ENCODE measurements at regions not wholly inside any gene's neighbourhood (a gene's known extent, or its start where the extent isn't known, plus 50 kb on each side); places are given as distances from the start of the nearest gene placed in this dataset.

DNA sequence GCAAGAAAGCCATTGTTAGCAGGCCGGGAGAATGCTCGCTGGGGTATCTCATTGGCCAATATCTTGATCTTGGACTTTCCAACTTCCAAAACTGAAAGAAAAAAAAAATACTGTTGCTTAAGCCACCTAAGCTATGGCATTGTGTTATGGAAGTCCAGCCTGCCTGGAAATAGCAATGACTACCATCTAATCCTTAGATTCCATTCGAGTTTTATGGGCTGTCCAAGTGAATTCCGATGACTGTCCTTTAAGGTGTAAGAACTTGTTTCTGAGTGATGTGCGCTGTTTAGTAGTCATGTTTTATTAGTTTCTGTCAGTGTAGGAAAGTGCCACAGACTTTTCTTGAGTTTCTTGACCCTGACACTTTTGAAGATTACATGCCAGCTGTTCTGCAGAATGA lies 762.6 kb downstream of the USP25 start:
- no peak for DNase-seq (ENCODE audit: low read depth, low spot score)
- in situ Hi-C loops (cut with HindIII; ENCODE audit: low pct_unique_long_range_greater_than_20kb, low sequenced_read_pairs): no loop called here

GRCh38 chr21:16492892-16493291 lies 763.1 kb downstream of the USP25 start:
- in situ Hi-C loops (cut with HindIII; ENCODE audit: low pct_unique_long_range_greater_than_20kb, low sequenced_read_pairs): no loop called here

DNA sequence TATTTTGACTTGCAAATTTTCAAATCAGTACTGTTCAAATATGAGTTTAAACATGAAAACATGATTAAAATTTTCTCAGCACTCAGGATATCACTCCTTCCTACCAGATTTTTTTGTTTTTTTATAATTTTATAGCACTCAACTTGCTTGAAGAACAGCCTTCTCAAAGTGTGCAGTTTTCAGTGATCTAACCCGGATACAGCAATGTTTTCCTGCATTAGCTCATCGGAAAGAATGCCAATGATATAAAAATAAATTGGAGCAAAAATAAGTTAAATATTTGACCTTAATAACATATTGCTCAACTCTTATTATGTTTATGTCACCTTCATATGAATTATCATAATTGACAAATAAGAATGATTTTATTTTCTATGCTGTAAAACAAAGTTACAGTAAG lies 766.8 kb downstream of the USP25 start:
- in situ Hi-C loops (cut with HindIII; ENCODE audit: low pct_unique_long_range_greater_than_20kb, low sequenced_read_pairs): no loop called here
- no peak for DNase-seq (ENCODE audit: low read depth, low spot score)

More at GRCh38 chr21:16492892-16493291, 763.1 kb downstream of the USP25 start:
- peak; percentile 11 for DNase-seq (ENCODE audit: low read depth, low spot score)

DNA sequence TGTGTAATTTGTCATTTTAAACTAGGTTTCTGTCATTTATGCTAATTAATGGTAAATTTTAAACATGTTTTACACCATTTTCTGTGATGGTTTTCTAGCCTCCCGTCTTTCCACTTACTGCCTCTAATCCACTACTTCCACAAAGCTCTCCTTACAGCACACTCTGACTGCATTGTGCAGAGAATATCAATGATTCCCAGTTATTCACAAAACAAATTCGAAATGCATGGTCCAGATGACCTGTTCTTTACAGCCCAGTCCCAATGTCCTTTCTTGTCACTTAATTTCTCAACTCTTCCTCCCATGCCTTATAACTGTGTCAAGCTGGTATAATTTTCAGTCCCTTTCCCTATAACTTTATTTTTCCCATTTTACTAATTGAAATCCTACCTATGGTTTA lies 770.5 kb downstream of the USP25 start:
- DNase-seq (ENCODE audit: low read depth, low spot score): no peak
- in situ Hi-C loops (cut with HindIII; ENCODE audit: low pct_unique_long_range_greater_than_20kb, low sequenced_read_pairs): no loop called here

DNA sequence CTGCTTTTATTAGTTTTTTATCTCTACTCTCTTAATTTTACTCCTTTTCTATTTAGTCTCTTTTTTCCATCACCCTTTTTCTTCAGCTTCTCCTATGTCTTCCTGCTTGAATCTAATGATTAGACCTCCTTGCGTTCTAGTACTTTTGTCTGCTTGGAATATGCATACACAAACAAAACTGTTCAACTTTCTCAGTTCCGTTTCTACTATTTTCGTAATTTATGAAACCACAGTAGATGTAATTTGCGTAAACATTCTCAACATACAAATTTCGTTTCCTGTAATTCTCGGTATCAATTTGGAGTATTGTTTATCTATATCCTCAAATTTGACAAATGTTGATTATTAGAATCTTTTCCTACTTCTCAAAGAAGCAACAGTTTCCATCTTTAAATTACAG lies 772.5 kb downstream of the USP25 start:
- in situ Hi-C loops (cut with HindIII; ENCODE audit: low pct_unique_long_range_greater_than_20kb, low sequenced_read_pairs): no loop called here
- DNase-seq (ENCODE audit: low read depth, low spot score): no peak

DNA sequence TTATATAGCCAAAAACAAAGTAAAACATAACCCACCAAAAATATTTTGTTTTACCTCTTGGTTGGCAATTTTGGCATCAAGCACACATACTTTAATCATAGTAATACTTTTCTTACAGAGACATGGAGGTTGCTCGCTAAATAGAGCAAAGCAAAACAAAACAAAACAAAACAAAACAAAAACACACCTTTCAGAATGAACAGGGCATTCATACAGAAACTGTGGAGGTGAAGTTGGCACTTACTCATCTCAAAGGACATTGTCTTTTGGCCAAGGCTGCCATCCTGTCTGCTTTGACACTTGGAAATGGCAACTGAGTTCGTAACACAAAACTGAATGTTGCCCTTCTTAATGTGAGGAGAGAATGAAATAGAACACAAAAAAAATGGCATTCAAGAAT lies 773.1 kb downstream of the USP25 start:
- in situ Hi-C loops (cut with HindIII; ENCODE audit: low pct_unique_long_range_greater_than_20kb, low sequenced_read_pairs): no loop called here
- no peak for DNase-seq (ENCODE audit: low read depth, low spot score)

GRCh38 chr21:16504281-16504680 lies 774.5 kb downstream of the USP25 start:
- in situ Hi-C loops (cut with HindIII; ENCODE audit: low pct_unique_long_range_greater_than_20kb, low sequenced_read_pairs): no loop called here

GRCh38 chr21:16504766-16505165 lies 775.0 kb downstream of the USP25 start:
- DNase-seq (ENCODE audit: low read depth, low spot score): no peak

More at GRCh38 chr21:16504281-16504680, 774.5 kb downstream of the USP25 start:
- no peak for DNase-seq (ENCODE audit: low read depth, low spot score)

GRCh38 chr21:16509476-16509875 lies 779.7 kb downstream of the USP25 start:
- DNase-seq (ENCODE audit: low read depth, low spot score): no peak
- in situ Hi-C loops (cut with HindIII; ENCODE audit: low pct_unique_long_range_greater_than_20kb, low sequenced_read_pairs): no loop called here

More at GRCh38 chr21:16504766-16505165, 775.0 kb downstream of the USP25 start:
- in situ Hi-C loops (cut with HindIII; ENCODE audit: low pct_unique_long_range_greater_than_20kb, low sequenced_read_pairs): no loop called here

DNA sequence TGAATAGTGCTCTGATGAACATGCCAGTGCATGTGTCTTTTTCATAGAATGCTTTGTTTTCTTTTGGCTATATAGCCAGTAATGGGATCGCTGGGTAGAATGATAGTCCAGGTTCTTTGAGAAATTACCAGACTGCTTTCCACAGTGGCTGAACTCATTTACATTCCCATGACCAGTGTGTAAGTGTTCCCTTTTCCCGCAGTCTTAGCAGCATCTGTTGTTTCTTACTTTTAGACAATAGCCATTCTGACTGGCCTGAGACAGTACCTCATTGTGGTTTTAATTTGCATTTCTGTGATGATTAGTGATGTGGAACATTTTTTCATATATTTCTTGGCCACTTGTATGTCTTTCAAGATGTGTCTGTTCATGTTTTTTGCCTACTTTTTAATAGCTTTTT lies 784.5 kb downstream of the USP25 start:
- DNase-seq (ENCODE audit: low read depth, low spot score): no peak
- in situ Hi-C loops (cut with HindIII; ENCODE audit: low pct_unique_long_range_greater_than_20kb, low sequenced_read_pairs): no loop called here

DNA sequence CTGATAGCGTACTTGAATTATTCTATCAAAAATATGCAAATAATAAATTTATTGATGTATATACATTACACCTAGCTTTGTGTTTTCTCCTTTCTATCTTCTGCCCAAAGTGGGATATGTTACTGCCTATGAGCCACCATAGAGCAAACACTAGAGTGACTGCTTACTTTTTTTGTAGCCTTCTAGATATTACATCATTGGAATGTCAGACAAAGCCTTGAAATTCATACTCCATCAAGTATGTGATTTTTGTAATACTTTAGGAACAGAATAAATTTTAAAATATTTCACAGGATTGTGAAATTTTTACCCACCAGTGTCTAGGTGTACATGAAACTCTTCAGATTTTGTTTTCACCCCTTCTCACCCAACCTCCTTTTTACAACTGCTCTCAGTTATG lies 787.6 kb downstream of the USP25 start:
- DNase-seq (ENCODE audit: low read depth, low spot score): no peak
- in situ Hi-C loops (cut with HindIII; ENCODE audit: low pct_unique_long_range_greater_than_20kb, low sequenced_read_pairs): no loop called here

DNA sequence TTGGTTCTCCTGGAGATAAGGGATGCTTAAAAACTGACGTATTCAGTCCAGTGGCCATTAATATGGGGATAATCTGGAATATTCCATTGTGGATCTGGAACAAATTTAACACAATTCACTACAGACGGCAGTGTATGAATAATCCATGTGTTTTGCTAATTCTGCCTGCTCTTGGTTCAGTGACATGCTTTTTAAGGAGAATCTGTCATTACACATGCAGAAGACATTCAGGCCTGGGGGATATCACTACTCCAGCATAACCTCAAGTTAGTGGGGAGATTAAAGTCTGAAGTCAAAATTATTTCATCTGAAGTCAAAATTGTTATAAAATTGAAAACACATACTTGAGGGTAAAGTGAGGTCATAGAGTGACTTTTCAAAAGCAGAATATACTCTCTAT lies 789.3 kb downstream of the USP25 start:
- in situ Hi-C loops (cut with HindIII; ENCODE audit: low pct_unique_long_range_greater_than_20kb, low sequenced_read_pairs): no loop called here

GRCh38 chr21:16519644-16520043 lies 789.9 kb downstream of the USP25 start:
- in situ Hi-C loops (cut with HindIII; ENCODE audit: low pct_unique_long_range_greater_than_20kb, low sequenced_read_pairs): no loop called here
- no peak for DNase-seq (ENCODE audit: low read depth, low spot score)

More for the DNA sequence above, 789.3 kb downstream of the USP25 start:
- no peak for DNase-seq (ENCODE audit: low read depth, low spot score)

DNA sequence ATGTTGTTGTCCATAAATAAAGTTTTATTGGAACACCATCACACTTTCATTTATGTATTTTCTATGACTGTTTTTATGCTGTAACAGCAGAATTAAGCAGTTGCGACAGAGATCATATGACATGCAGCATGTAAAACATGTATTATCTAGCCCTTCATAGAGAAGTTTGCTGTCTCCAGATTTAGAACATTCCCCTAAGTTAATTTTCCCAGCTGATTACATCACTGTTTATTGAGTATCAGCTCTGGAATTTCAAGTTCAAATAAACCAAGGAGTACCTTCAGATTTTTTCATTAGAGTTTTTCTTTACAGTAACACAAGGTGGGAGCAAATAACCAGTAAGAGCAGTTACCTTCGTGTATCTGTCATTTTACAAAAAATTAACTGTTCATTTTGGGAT lies 792.8 kb downstream of the USP25 start:
- in situ Hi-C loops (cut with HindIII; ENCODE audit: low pct_unique_long_range_greater_than_20kb, low sequenced_read_pairs): no loop called here
- DNase-seq (ENCODE audit: low read depth, low spot score): no peak

- in situ Hi-C loops (cut with HindIII; ENCODE audit: low pct_unique_long_range_greater_than_20kb, low sequenced_read_pairs): no loop called here
- DNase-seq (ENCODE audit: low read depth, low spot score): no peak
Observed at GRCh38 chr21:16530656-16531055, 800.9 kb downstream of the USP25 start.

- in situ Hi-C loops (cut with HindIII; ENCODE audit: low pct_unique_long_range_greater_than_20kb, low sequenced_read_pairs): no loop called here
- DNase-seq (ENCODE audit: low read depth, low spot score): no peak
Observed at GRCh38 chr21:16532840-16533239, 803.1 kb downstream of the USP25 start.

- DNase-seq (ENCODE audit: low read depth, low spot score): peak; percentile 22
- in situ Hi-C loops (cut with HindIII; ENCODE audit: low pct_unique_long_range_greater_than_20kb, low sequenced_read_pairs): no loop called here
Observed at GRCh38 chr21:16533692-16534407, 804.1 kb downstream of the USP25 start.

DNA sequence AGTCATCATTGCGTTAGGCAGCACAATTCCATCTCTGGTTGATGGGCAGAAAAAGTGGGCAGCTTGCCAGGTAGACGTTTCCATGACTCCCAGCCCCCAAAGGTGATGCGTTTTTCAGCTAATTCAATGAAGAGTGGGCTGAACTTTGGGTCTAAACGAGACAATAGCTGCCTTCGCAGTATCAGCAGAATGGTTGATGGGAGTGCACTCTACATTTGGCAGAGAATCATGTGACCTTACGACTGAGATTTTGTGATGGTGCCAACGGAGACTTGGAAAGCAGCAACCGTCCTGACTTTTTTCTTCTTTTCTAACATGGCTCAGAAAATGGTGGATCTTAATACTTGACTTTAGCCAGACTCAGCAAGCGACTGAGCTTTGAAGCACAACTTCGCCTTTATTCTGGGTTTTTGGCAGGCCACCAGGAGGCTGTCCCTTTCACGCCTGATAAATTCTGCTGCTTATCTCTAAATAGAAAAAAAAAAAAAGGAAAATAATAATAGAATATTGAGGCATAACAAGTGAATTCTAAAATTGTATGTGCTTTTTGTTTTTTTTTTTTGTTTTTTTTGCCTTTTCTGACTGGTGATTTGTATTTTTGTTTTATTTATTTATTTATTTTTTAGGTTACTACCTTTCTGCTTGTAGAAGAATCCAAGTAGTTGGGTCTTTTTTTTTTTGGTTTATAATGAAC lies 804.8 kb downstream of the USP25 start:
- in situ Hi-C loops (cut with HindIII; ENCODE audit: low pct_unique_long_range_greater_than_20kb, low sequenced_read_pairs): no loop called here
- peak; percentile 51 for DNase-seq (ENCODE audit: low read depth, low spot score)

DNA sequence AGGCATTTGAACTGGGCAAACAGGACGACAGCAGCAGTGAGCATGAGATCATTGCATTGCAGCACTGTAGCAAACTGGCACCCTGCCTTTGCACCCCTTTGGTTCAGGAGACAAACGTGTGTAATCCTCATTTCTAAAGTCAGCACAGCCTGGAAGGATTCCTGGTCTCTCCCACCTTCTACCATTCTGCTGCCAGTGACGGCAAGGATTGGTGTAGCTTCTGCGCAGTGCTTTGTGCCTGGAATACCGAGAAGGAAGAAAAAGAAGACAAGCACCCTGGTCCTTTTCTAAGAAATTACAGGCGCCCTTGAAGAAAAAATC lies 805.3 kb downstream of the USP25 start:
- in situ Hi-C loops (cut with HindIII; ENCODE audit: low pct_unique_long_range_greater_than_20kb, low sequenced_read_pairs): no loop called here
- DNase-seq (ENCODE audit: low read depth, low spot score): peak; percentile 50

Measured in SK-MEL-5 (cell line).